LNCAP (cell line): ENCODE measurements at regions not wholly inside any gene's neighbourhood (a gene's known extent, or its start where the extent isn't known, plus 50 kb on each side); places are given as distances from the start of the nearest gene placed in this dataset.

Experiments
- CTCF ChIP-seq: fragments of 450-650 bp; IDR thresholded peaks from 2 replicates; pipeline ENCODE4 v1.5.1; 2017; ENCODE audit warnings: mild to moderate bottlenecking

- peak; percentile 67 for TF ChIP-seq CTCF
These were observed 302.0 kb upstream of the MIR17HG start for GRCh38 chr13:91045351-91046034.

GRCh38 chr13:91046715-91047327 is 300.7 kb upstream of the MIR17HG start:
- no peak for TF ChIP-seq CTCF

GRCh38 chr13:91050970-91051369 is 296.5 kb upstream of the MIR17HG start:
- TF ChIP-seq CTCF, result no peak

GRCh38 chr13:91052876-91053275 is 294.6 kb upstream of the MIR17HG start:
- TF ChIP-seq CTCF, result no peak

- TF ChIP-seq CTCF, result no peak
These were observed 294.0 kb upstream of the MIR17HG start for GRCh38 chr13:91053318-91054065.

- no peak for TF ChIP-seq CTCF
These were observed 292.6 kb upstream of the MIR17HG start for GRCh38 chr13:91054902-91055301.

- no peak for TF ChIP-seq CTCF
These were observed 290.7 kb upstream of the MIR17HG start for GRCh38 chr13:91056746-91057145.
